HG03025 (cell line): ENCODE measurements at regions not wholly inside any gene's neighbourhood (a gene's known extent, or its start where the extent isn't known, plus 50 kb on each side); places are given as distances from the start of the nearest gene placed in this dataset.
"Not testable (repeated sequence)": the region's sequence is repeated elsewhere in the genome, so short reads cannot be mapped to it uniquely, and the experiment has no call there.

ENCODE experiments used
- ATAC-seq: cut with Tn5 transposase; IDR thresholded peaks from one replicate; pipeline ENCODE4 v1.9.1; 2021; ENCODE audit warnings: mild to moderate bottlenecking, moderate library complexity; ENCODE audit not compliant: unreplicated experiment, low FRiP score

- no peak for ATAC-seq
These were observed 87.1 kb downstream of the RTP5 start for GRCh38 chr2:241956521-241957110.

- ATAC-seq, result no peak
These were observed 87.7 kb downstream of the RTP5 start for GRCh38 chr2:241957276-241957675.

GRCh38 chr2:241958818-241959545 is 89.5 kb downstream of the RTP5 start:
- ATAC-seq, result no peak

GRCh38 chr2:241959751-241960269 is 90.3 kb downstream of the RTP5 start:
- no peak for ATAC-seq

- no peak for ATAC-seq
These were observed 91.9 kb downstream of the RTP5 start for GRCh38 chr2:241961454-241961853.

- no peak for ATAC-seq
These were observed 94.6 kb downstream of the RTP5 start for GRCh38 chr2:241964133-241964532.

- ATAC-seq, result peak; percentile 80
These were observed 96.4 kb downstream of the RTP5 start for GRCh38 chr2:241965931-241966412.

- no peak for ATAC-seq
These were observed 97.3 kb downstream of the RTP5 start for GRCh38 chr2:241966647-241967466.

GRCh38 chr2:241967467-241968144 is 98.1 kb downstream of the RTP5 start:
- no peak for ATAC-seq

GRCh38 chr2:241968417-241968816 is 98.9 kb downstream of the RTP5 start:
- ATAC-seq, result no peak

- ATAC-seq, result not testable (repeated sequence)
These were observed 99.7 kb downstream of the RTP5 start for GRCh38 chr2:241969182-241969581.

GRCh38 chr2:241970716-241971115 is 101.2 kb downstream of the RTP5 start:
- no peak for ATAC-seq

GRCh38 chr2:241974096-241974495 is 104.6 kb downstream of the RTP5 start:
- no peak for ATAC-seq

- no peak for ATAC-seq
These were observed 105.5 kb downstream of the RTP5 start for GRCh38 chr2:241974851-241975592.

GRCh38 chr2:241975593-241976284 is 106.2 kb downstream of the RTP5 start:
- no peak for ATAC-seq

- no peak for ATAC-seq
These were observed 106.8 kb downstream of the RTP5 start for GRCh38 chr2:241976296-241976695.

- ATAC-seq, result no peak
These were observed 108.2 kb downstream of the RTP5 start for GRCh38 chr2:241977557-241978300.

- no peak for ATAC-seq
These were observed 109.1 kb downstream of the RTP5 start for GRCh38 chr2:241978670-241979069.

- ATAC-seq, result no peak
These were observed 110.7 kb downstream of the RTP5 start for GRCh38 chr2:241980193-241980592.
